ENCODE measurements at regions not wholly inside any gene's neighbourhood (a gene's known extent, or its start where the extent isn't known, plus 50 kb on each side); places are given as distances from the start of the nearest gene placed in this dataset.

DNA sequence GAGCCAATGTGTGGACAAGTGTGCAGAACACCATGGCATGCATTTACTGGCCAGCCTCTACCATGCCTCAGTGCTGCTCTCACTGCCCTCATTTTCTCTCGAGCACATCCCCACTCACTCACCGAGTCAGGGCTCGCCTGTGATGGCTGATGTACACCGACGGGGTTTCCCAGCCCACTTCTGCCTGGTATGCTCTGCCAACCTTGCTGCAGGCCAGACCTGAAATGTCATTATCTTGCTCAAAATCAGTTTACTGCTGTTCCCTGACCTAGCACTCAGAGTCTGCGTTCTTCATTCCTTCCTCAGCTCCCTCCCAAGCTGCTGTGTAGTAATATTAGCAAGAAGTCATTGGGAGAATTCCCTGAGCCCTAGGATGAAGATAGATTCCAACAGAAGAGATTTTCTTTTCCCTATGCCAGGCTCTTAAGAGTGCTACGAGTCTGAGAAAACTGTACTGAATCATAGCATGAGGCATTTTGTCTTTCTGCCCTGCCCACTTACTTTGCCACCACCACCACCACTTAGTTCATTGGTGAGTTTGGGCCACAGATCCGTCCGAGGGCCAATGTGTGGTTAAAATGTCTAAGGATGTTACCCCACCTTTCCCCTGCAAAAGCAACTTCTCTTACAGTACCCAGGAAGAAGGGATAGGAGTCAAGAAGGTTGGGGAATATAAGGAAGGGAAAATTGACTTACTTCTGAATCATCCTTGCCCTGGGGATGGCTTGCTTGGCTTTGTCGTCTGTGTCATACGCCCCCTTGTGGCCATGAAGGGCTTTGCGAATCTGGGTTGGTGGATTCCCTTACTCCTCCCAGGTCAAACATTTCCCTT is 51.0 kb downstream of the BMAL2 start:
- Histone ChIP-seq H3K4me3 (no peak overlapping the region), H4K20me1 (replicated peaks; ENCODE audit: insufficient read depth) (no peaks in the 10 kb centered on the region; the same call in 1 of the 2 replicates), H3K9me2 (ENCODE audit: insufficient read depth) (no peaks in the 10 kb centered on the region), H3K27ac (ENCODE audit: low read depth) (no peak overlapping the region), H3K79me2 (replicated peaks; ENCODE audit: insufficient read depth) (no peaks in the 10 kb centered on the region), H2AFZ (no peak overlapping the region), H3K36me3 (ENCODE audit: insufficient read depth) (peaks cover 11% of the 10 kb centered on the region; the same call in 1 of the 2 replicates), H3F3A (replicated peaks; ENCODE audit: low read depth) (no peaks in the 10 kb centered on the region), H3K4me1 (ENCODE audit: insufficient read depth) (no peaks in the 10 kb centered on the region), H3K27me3 (ENCODE audit: insufficient read depth) (no peaks in the 10 kb centered on the region), H3K4me2 (no peak overlapping the region)
- DNase-seq (ENCODE audit: low spot score) (peak; percentile 91), ATAC-seq (peak; percentile 93)
- Mint-ChIP-seq H3K9me3 (no peaks in the 10 kb centered on the region), H3K4me3 (no peak overlapping the region), H3K36me3 (ENCODE audit: low read depth) (peaks cover 7% of the 10 kb centered on the region; the same call in 1 of the 3 replicates), H3K27me3 (ENCODE audit: insufficient read depth, low read depth, poor library complexity) (no peaks in the 10 kb centered on the region), H3K27ac (no peak overlapping the region), H3K4me1 (no peaks in the 10 kb centered on the region)
- TF ChIP-seq, protein P1, sequence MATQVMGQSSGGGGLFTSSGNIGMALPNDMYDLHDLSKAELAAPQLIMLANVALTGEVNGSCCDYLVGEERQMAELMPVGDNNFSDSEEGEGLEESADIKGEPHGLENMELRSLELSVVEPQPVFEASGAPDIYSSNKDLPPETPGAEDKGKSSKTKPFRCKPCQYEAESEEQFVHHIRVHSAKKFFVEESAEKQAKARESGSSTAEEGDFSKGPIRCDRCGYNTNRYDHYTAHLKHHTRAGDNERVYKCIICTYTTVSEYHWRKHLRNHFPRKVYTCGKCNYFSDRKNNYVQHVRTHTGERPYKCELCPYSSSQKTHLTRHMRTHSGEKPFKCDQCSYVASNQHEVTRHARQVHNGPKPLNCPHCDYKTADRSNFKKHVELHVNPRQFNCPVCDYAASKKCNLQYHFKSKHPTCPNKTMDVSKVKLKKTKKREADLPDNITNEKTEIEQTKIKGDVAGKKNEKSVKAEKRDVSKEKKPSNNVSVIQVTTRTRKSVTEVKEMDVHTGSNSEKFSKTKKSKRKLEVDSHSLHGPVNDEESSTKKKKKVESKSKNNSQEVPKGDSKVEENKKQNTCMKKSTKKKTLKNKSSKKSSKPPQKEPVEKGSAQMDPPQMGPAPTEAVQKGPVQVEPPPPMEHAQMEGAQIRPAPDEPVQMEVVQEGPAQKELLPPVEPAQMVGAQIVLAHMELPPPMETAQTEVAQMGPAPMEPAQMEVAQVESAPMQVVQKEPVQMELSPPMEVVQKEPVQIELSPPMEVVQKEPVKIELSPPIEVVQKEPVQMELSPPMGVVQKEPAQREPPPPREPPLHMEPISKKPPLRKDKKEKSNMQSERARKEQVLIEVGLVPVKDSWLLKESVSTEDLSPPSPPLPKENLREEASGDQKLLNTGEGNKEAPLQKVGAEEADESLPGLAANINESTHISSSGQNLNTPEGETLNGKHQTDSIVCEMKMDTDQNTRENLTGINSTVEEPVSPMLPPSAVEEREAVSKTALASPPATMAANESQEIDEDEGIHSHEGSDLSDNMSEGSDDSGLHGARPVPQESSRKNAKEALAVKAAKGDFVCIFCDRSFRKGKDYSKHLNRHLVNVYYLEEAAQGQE (IDR thresholded peaks at IDR 0.05; ENCODE audit: unreplicated experiment): no peak
- TF ChIP-seq, protein P2, sequence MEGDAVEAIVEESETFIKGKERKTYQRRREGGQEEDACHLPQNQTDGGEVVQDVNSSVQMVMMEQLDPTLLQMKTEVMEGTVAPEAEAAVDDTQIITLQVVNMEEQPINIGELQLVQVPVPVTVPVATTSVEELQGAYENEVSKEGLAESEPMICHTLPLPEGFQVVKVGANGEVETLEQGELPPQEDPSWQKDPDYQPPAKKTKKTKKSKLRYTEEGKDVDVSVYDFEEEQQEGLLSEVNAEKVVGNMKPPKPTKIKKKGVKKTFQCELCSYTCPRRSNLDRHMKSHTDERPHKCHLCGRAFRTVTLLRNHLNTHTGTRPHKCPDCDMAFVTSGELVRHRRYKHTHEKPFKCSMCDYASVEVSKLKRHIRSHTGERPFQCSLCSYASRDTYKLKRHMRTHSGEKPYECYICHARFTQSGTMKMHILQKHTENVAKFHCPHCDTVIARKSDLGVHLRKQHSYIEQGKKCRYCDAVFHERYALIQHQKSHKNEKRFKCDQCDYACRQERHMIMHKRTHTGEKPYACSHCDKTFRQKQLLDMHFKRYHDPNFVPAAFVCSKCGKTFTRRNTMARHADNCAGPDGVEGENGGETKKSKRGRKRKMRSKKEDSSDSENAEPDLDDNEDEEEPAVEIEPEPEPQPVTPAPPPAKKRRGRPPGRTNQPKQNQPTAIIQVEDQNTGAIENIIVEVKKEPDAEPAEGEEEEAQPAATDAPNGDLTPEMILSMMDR (conservative IDR thresholded peaks at IDR 0.05; ENCODE audit: low read depth in 2 of 2): peak; percentile 89 to 93

DNA sequence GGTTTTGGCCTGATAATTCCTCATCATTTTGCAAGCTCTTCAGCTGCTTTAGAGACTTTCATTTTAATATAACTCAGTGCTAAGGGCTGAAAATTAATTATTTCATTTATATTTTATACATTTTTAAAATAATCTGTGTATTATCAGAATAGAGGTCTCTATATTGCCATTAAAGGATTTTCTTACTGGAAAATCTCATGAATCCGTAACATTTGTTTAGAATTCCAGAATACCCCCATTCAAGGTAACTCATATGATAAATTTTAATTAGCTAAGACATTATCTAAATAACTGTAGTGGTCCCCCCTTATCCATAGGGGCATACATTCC is 51.6 kb downstream of the BMAL2 start:
- Histone ChIP-seq H4K20me1 (replicated peaks; ENCODE audit: insufficient read depth) (no peaks in the 10 kb centered on the region; the same call in 1 of the 2 replicates), H3K4me2 (no peak overlapping the region), H3K4me1 (ENCODE audit: insufficient read depth) (no peaks in the 10 kb centered on the region), H3K9me2 (ENCODE audit: insufficient read depth) (no peaks in the 10 kb centered on the region), H3F3A (replicated peaks; ENCODE audit: low read depth) (no peaks in the 10 kb centered on the region), H3K27ac (ENCODE audit: low read depth) (no peak overlapping the region), H3K4me3 (no peak overlapping the region), H3K36me3 (ENCODE audit: insufficient read depth) (peaks cover 11% of the 10 kb centered on the region; the same call in 1 of the 2 replicates), H3K27me3 (ENCODE audit: insufficient read depth) (no peaks in the 10 kb centered on the region), H3K79me2 (replicated peaks; ENCODE audit: insufficient read depth) (no peaks in the 10 kb centered on the region), H2AFZ (no peak overlapping the region)
- peaks cover 7% of the 10 kb centered on the region; the same call in 1 of the 3 replicates for H3K36me3 Mint-ChIP-seq (ENCODE audit: low read depth)
- no peak overlapping the region for H3K27ac Mint-ChIP-seq
- no peaks in the 10 kb centered on the region for H3K27me3 Mint-ChIP-seq (ENCODE audit: insufficient read depth, low read depth, poor library complexity)
- H3K4me3 Mint-ChIP-seq: no peak overlapping the region
- H3K4me1 Mint-ChIP-seq: no peaks in the 10 kb centered on the region
- DNase-seq (ENCODE audit: low spot score) (no peak), ATAC-seq (no peak)
- no peaks in the 10 kb centered on the region for H3K9me3 Mint-ChIP-seq
- no peak for TF ChIP-seq ZNF114 (CRISPR knock-in tag; IDR thresholded peaks at IDR 0.05)
- no peak for TF ChIP-seq CREB1 (CRISPR knock-in tag; IDR thresholded peaks at IDR 0.05; ENCODE audit: low read depth)
- TF ChIP-seq STAT1 (IDR thresholded peaks at IDR 0.05; ENCODE audit: unreplicated experiment): no peak
- no peak for TF ChIP-seq POLR2AphosphoS5 (IDR thresholded peaks at IDR 0.05; ENCODE audit: low read depth)
- TF ChIP-seq JUNB (IDR thresholded peaks at IDR 0.05; ENCODE audit: unreplicated experiment): no peak
- TF ChIP-seq, protein P2 (conservative IDR thresholded peaks at IDR 0.05; ENCODE audit: low read depth in 2 of 2): no peak

All from GM23338 (cell line).